Putamen (tissue), 1 donor: ENCODE measurements at regions not wholly inside any gene's neighbourhood (a gene's known extent, or its start where the extent isn't known, plus 50 kb on each side); places are given as distances from the start of the nearest gene placed in this dataset.
"Not testable (repeated sequence)": the region's sequence is repeated elsewhere in the genome, so short reads cannot be mapped to it uniquely, and the experiment has no call there.

Source experiments
- DNase-seq: peaks from one replicate; pipeline ENCODE4 v3.0.0-alpha.2; 2016; ENCODE audit warnings: low spot score

GRCh38 chrX:111041018-111041462 is 55.0 kb upstream of the PAK3 start:
- no peak for DNase-seq

- DNase-seq, result no peak
These were observed 55.5 kb upstream of the PAK3 start for GRCh38 chrX:111040377-111041017.

- no peak for DNase-seq
These were observed 56.4 kb upstream of the PAK3 start for GRCh38 chrX:111039606-111040005.

GRCh38 chrX:111035991-111036390 is 60.0 kb upstream of the PAK3 start:
- no peak for DNase-seq

GRCh38 chrX:111035256-111035655 is 60.7 kb upstream of the PAK3 start:
- DNase-seq, result no peak

GRCh38 chrX:111022998-111023397 is 73.0 kb upstream of the PAK3 start:
- DNase-seq, result not testable (repeated sequence)

- no peak for DNase-seq
These were observed 75.7 kb upstream of the PAK3 start for GRCh38 chrX:111020283-111020682.

GRCh38 chrX:111013778-111014455 is 82.1 kb upstream of the PAK3 start:
- no peak for DNase-seq

- no peak for DNase-seq
These were observed 85.9 kb upstream of the PAK3 start for GRCh38 chrX:111010111-111010510.

- no peak for DNase-seq
These were observed 86.7 kb upstream of the PAK3 start for GRCh38 chrX:111009256-111009655.

- peak; percentile 1 for DNase-seq
These were observed 87.9 kb upstream of the PAK3 start for GRCh38 chrX:111008126-111008525.

GRCh38 chrX:111007238-111007637 is 88.8 kb upstream of the PAK3 start:
- DNase-seq, result no peak

- DNase-seq, result no peak
These were observed 89.9 kb upstream of the PAK3 start for GRCh38 chrX:111006116-111006515.

GRCh38 chrX:111005166-111005565 is 90.8 kb upstream of the PAK3 start:
- no peak for DNase-seq

GRCh38 chrX:111003118-111003517 is 92.9 kb upstream of the PAK3 start:
- DNase-seq, result no peak

GRCh38 chrX:110992611-110993010 is 103.4 kb upstream of the PAK3 start:
- DNase-seq, result peak; percentile 1

GRCh38 chrX:110989869-110990268 is 106.1 kb upstream of the PAK3 start:
- no peak for DNase-seq

- DNase-seq, result no peak
These were observed 106.5 kb upstream of the PAK3 start for GRCh38 chrX:110989447-110989846.

GRCh38 chrX:110987292-110987691 is 108.7 kb upstream of the PAK3 start:
- no peak for DNase-seq

- DNase-seq, result no peak
These were observed 110.5 kb upstream of the PAK3 start for GRCh38 chrX:110985470-110985869.

- no peak for DNase-seq
These were observed 113.0 kb upstream of the PAK3 start for GRCh38 chrX:110983024-110983423.

- DNase-seq, result no peak
These were observed 129.2 kb upstream of the PAK3 start for GRCh38 chrX:110966839-110967238.

GRCh38 chrX:110966091-110966454 is 129.9 kb upstream of the PAK3 start:
- DNase-seq, result no peak
